ENCODE measurements at regions not wholly inside any gene's neighbourhood (a gene's known extent, or its start where the extent isn't known, plus 50 kb on each side); places are given as distances from the start of the nearest gene placed in this dataset.

DNA sequence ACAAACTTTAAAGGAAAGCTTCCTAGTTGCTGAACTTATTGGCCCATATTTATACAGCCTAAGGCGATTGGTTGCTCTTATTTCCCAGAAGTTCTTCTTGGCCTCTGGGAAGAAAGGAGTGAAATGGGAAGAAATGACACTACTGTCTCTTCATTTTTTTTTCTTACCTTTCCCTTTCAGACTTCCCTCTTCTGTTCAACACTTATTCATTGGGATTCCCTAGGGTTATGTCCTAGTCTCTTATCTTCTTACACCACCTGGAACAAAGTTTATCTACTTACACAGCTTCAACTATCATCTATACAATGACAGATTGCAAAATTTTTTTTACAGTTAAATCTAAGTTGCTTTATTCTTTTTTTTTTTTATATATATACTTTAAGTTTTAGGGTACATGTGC, 68.0 kb downstream of the SNX12 start:
- H3K9me3 Mint-ChIP-seq, result no peaks in the 10 kb centered on the region
- H3K27ac Mint-ChIP-seq, result no peak overlapping the region
- DNase-seq (no peak), ATAC-seq (replicated peaks in 1 of 2) (no peak)
- H3K36me3 Mint-ChIP-seq (ENCODE audit: insufficient read depth in 2 of 2), result no peaks in the 10 kb centered on the region
- H3K4me1 Mint-ChIP-seq (ENCODE audit: low read depth), result peaks cover 8% of the 10 kb centered on the region
- no peak overlapping the region for H3K4me3 Mint-ChIP-seq
- H3K27me3 Mint-ChIP-seq (ENCODE audit: low read depth), result peaks cover 30% of the 10 kb centered on the region

GRCh38 chrX:70998411-70999027, 67.6 kb upstream of the SLC7A3 start:
- no peak overlapping the region for H3K27ac Mint-ChIP-seq

DNA sequence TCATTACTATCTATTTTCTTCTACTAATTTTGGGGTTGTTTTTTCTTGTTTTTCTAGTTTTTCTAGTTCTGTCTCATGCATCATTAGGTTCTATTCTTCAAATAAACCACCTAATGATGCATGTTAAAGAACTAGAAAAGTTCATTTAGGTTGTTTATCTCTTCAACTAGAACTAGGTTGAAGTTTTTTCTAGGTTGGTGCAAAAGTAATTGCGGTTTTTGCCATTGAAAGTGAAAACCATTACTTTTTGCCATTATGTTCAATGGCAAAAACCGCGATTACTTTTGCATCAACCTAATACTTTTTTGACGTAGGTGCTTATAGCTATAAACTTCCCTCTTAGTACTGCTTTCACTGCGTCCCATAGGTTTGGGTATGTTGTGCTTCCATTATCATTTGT, 64.4 kb upstream of the SLC7A3 start:
- peaks cover 0 to 6% of the 10 kb centered on the region in 2 donors for H3K36me3 Mint-ChIP-seq (ENCODE audit: insufficient read depth in 2 of 2)
- peaks cover 25% of the 10 kb centered on the region for H3K27me3 Mint-ChIP-seq (ENCODE audit: low read depth)
- H3K4me3 Mint-ChIP-seq, result no peak overlapping the region
- no peak overlapping the region for H3K27ac Mint-ChIP-seq
- no peak for DNase-seq
- H3K4me1 Mint-ChIP-seq (ENCODE audit: low read depth), result peaks cover 8% of the 10 kb centered on the region
- no peaks in the 10 kb centered on the region for H3K9me3 Mint-ChIP-seq
- no peak for ATAC-seq (replicated peaks in 1 of 2)

More at GRCh38 chrX:70998411-70999027, 67.6 kb upstream of the SLC7A3 start:
- Mint-ChIP-seq H3K36me3 (ENCODE audit: insufficient read depth in 2 of 2) (peaks cover 0 to 3% of the 10 kb centered on the region in 2 donors), H3K9me3 (no peaks in the 10 kb centered on the region), H3K4me1 (ENCODE audit: low read depth) (peaks cover 8% of the 10 kb centered on the region), H3K4me3 (no peak overlapping the region), H3K27me3 (ENCODE audit: low read depth) (peaks cover 35% of the 10 kb centered on the region)
- peak; percentile 1 to 24 for DNase-seq
- ATAC-seq (replicated peaks in 1 of 2), result peak in 1 of 2 donors; percentile 46

DNA sequence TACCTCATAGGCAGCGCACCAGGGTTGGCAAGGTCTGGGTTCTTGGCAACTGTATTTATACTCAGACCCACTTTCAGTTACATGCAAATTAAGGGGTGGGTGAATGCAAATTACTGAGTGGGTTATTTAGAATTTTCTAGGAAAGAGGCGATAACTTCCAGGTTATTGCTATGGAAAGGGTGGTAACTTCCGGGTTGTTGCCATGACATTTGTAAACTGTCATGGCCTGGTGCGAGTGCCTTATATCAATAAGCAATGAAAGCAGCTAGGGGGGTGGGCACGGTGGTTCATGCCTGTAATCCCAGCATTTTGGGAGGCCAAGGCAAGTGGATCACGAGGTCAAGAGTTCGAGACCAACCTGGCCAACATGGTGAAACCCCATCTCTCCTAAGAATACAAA, 57.5 kb upstream of the SLC7A3 start:
- Mint-ChIP-seq H3K36me3 (ENCODE audit: insufficient read depth in 2 of 2) (peaks cover 0 to 2% of the 10 kb centered on the region in 2 donors), H3K27ac (no peak overlapping the region), H3K4me1 (ENCODE audit: low read depth) (no peaks in the 10 kb centered on the region), H3K4me3 (no peak overlapping the region), H3K9me3 (no peaks in the 10 kb centered on the region), H3K27me3 (ENCODE audit: low read depth) (peaks cover 13% of the 10 kb centered on the region)
- ATAC-seq (replicated peaks in 1 of 2), result no peak
- no peak for DNase-seq
